Gastrocnemius medialis (tissue), 4 donors: ENCODE measurements at regions not wholly inside any gene's neighbourhood (a gene's known extent, or its start where the extent isn't known, plus 50 kb on each side); places are given as distances from the start of the nearest gene placed in this dataset.

Source experiments
- ATAC-seq, 2 donors: fragments of 150-250 bp; one replicate each; pipeline ENCODE4 v1.9.1; 2016
- DNase-seq, 2 donors: peaks; one replicate each; pipeline ENCODE4 v3.0.0-alpha.2; 2019
- H3K27ac ChIP-seq, 4 donors: fragments of 200-600 bp; sonication (generic); 1 replicate in 1 of 4; 2 replicates in 3 of 4; pipeline ENCODE4 v1.5.1; 2016 to 2018; ENCODE audit warnings: mild to moderate bottlenecking in 2 of 4, moderate library complexity in 1 of 4
- H3K27me3 ChIP-seq, 3 donors: fragments of 200-600 bp; sonication (generic) in 2 of 3; 1 replicate in 1 of 3; 2 replicates in 2 of 3; pipeline versions ENCODE4 v1.5.1 to v1.6.0; 2016 to 2019; ENCODE audit warnings: mild to moderate bottlenecking in 1 of 3, moderate library complexity in 1 of 3
- H3K36me3 ChIP-seq, 2 donors: fragments of 200-600 bp; sonication (generic) in 1 of 2; one replicate each; pipeline ENCODE4 v1.5.1; 2017 to 2018
- H3K4me1 ChIP-seq, 2 donors: fragments of 200-600 bp; sonication (generic) in 1 of 2; one replicate each; pipeline ENCODE4 v1.5.1; 2016 to 2017; ENCODE audit warnings: mild to moderate bottlenecking in 2 of 2
- H3K4me3 ChIP-seq, 4 donors: fragments of 200-600 bp; sonication (generic) in 3 of 4; 1 replicate in 1 of 4; 2 replicates in 3 of 4; pipeline ENCODE4 v1.5.1; 2016 to 2019; ENCODE audit warnings: mild to moderate bottlenecking in 2 of 4
- H3K9me3 ChIP-seq, 3 donors: fragments of 200-600 bp; sonication (generic) in 2 of 3; 1 replicate in 1 of 3; 2 replicates in 2 of 3; pipeline ENCODE4 v1.5.1; 2016 to 2019
- POLR2A ChIP-seq, 2 donors: fragments of 450-650 bp; IDR thresholded peaks; one replicate each; pipeline ENCODE4 v1.6.1; 2017; ENCODE audit warnings: antibody characterized with exemption in 2 of 2, mild to moderate bottlenecking in 2 of 2, moderate library complexity in 2 of 2
- in situ Hi-C, 4 donors: fragments of 200-750 bp; cut with MboI; loops; one replicate each; pipeline versions ENCODE4 v1.15.0 to v1.8.0; 2017; ENCODE audit warnings: low sequenced_read_pairs in 4 of 4
- intact Hi-C: fragments of 100-400 bp; cut with DNase I; formaldehyde crosslinking; loops from one replicate; pipeline ENCODE4 v1.15.1; 2023; ENCODE audit warnings: low total_unique reads
- TF ChIP-seq, protein P1 (sequence below), 5 experiments: fragments of 450-650 bp in 3 of 5; fragments of 200-600 bp in 2 of 5; sonication (generic) in 2 of 5; IDR thresholded peaks in 4 of 5; conservative IDR thresholded peaks in 1 of 5; 1 replicate in 4 of 5; 2 replicates in 1 of 5; pipeline ENCODE4 v1.5.1; 2016 to 2019; ENCODE audit warnings: antibody characterized with exemption in 5 of 5, mild to moderate bottlenecking in 3 of 5, moderate library complexity in 3 of 5

DNA sequence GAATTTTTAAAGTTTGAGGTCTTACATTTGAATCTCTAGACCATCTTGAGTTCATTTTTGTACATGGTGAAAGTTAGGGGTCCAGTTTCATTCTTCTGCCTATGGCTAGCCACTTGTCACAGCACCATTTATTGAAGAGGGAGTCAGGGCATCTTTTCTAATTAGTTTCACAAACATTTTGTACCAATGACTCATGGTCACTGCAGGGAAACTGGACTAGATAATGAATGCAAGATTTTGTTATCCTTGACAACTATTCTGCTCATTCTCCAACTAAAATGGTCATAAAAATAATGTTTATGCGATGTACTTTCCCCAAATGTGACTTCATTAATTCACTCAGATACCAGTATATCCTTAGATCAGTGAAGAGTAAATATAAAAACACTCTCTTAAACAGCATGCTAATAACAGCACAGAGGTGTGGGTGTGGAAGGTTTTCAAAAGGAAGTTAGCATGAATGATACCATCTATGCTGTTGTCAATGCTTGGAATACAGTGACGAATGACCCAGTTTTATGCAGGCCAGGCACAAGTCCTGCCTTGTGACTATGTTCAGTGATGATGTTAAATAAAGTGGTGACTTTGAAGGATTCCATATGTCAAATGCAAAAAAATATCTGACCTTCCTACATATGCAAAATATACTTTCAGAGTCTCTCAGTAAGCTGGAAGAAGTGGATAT, 314.9 kb upstream of the TMCO5A start:
- no peaks in the 10 kb centered on the region for H3K27me3 ChIP-seq
- in situ Hi-C loops = no loop called here
- H3K27ac ChIP-seq = no peak overlapping the region
- peaks cover 0 to 4% (median 0%) of the 10 kb centered on the region in 3 donors for H3K9me3 ChIP-seq
- DNase-seq (no peak), ATAC-seq (no peak)
- TF ChIP-seq, protein P1, sequence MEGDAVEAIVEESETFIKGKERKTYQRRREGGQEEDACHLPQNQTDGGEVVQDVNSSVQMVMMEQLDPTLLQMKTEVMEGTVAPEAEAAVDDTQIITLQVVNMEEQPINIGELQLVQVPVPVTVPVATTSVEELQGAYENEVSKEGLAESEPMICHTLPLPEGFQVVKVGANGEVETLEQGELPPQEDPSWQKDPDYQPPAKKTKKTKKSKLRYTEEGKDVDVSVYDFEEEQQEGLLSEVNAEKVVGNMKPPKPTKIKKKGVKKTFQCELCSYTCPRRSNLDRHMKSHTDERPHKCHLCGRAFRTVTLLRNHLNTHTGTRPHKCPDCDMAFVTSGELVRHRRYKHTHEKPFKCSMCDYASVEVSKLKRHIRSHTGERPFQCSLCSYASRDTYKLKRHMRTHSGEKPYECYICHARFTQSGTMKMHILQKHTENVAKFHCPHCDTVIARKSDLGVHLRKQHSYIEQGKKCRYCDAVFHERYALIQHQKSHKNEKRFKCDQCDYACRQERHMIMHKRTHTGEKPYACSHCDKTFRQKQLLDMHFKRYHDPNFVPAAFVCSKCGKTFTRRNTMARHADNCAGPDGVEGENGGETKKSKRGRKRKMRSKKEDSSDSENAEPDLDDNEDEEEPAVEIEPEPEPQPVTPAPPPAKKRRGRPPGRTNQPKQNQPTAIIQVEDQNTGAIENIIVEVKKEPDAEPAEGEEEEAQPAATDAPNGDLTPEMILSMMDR (IDR thresholded peaks at IDR 0.05 in 4 of 5, conservative IDR thresholded peaks at IDR 0.05 in 1 of 5) = no peak
- no peak for TF ChIP-seq POLR2A (IDR thresholded peaks at IDR 0.05)
- no peaks in the 10 kb centered on the region for H3K4me1 ChIP-seq
- H3K4me3 ChIP-seq = no peak overlapping the region
- intact Hi-C loops = no loop called here
- H3K36me3 ChIP-seq = no peaks in the 10 kb centered on the region

DNA sequence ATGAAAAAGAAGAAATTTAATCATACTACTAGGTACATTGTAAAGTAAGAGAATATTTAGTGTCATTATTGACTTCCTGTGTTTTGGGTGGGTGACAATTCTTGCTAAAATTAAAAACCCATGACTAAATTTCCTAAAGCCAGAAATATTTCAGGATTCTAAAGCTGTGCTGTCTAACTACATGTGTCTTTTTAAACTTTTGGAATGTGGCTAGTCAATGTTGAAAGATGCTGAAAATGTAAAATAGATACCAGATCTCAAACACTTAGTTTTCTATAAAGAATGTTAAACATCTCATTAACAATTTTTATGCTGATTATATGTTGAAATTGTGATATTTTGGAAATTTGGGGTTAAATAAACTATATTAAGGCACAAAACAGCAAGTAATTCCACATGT, 308.9 kb upstream of the TMCO5A start:
- H3K4me3 ChIP-seq = no peak overlapping the region
- ATAC-seq = no peak
- in situ Hi-C loops = no loop called here

DNA sequence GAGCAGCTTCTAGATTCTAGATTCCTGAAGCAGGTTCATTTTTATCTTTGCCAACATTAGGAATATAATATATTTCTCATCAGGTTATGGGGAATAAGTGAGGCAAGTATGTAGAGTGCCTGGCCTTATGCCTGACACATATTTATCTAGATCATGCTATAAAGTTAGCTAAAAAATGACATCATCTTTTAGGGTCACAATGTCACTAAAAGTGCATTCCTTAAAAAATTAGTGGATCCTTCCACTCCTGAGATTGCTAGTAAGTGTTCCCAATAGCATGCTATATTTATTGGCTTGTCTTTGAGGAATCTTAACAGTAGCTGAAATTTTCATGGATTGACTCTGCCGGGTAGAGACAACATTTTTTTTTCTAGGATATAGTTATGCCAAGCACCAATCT, 305.9 kb upstream of the TMCO5A start:
- intact Hi-C loops = no loop called here
- Histone ChIP-seq H3K4me1 (no peaks in the 10 kb centered on the region), H3K27me3 (no peaks in the 10 kb centered on the region), H3K27ac (no peak overlapping the region), H3K36me3 (no peaks in the 10 kb centered on the region), H3K4me3 (no peak overlapping the region), H3K9me3 (no peaks in the 10 kb centered on the region)
- no peak for DNase-seq
- no peak for ATAC-seq
- in situ Hi-C loops = no loop called here
- TF ChIP-seq, protein P1 (IDR thresholded peaks at IDR 0.05 in 4 of 5, conservative IDR thresholded peaks at IDR 0.05 in 1 of 5) = no peak
- no peak for TF ChIP-seq POLR2A (IDR thresholded peaks at IDR 0.05)

More for the DNA sequence above, 308.9 kb upstream of the TMCO5A start:
- intact Hi-C loops = no loop called here
- Histone ChIP-seq H3K9me3 (no peaks in the 10 kb centered on the region), H3K27ac (no peak overlapping the region), H3K36me3 (no peaks in the 10 kb centered on the region), H3K27me3 (no peaks in the 10 kb centered on the region), H3K4me1 (no peaks in the 10 kb centered on the region)
- TF ChIP-seq, protein P1 (IDR thresholded peaks at IDR 0.05 in 4 of 5, conservative IDR thresholded peaks at IDR 0.05 in 1 of 5) = no peak
- TF ChIP-seq POLR2A (IDR thresholded peaks at IDR 0.05) = no peak
- no peak for DNase-seq

DNA sequence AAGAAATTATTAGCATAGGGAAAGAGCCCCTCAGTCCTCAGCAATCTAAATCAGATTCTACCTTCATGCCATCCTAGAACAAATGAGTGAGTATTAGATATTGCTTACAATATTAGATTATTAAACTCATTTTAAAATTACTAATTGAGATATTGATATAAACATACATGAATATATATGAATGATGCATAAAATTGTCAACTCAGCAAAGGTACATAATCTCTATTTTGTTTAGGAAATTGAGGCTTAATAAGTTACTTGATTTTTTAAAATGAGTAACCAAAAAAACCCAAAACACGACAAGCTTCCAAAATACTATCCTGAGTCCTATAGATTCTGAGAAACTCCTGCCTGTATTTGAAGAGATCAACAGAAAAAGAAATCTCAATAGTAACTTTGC, 297.7 kb upstream of the TMCO5A start:
- intact Hi-C loops = no loop called here
- H3K4me3 ChIP-seq = no peak overlapping the region
- no peaks in the 10 kb centered on the region for H3K4me1 ChIP-seq
- no peak for TF ChIP-seq POLR2A (IDR thresholded peaks at IDR 0.05)
- TF ChIP-seq, protein P1 (IDR thresholded peaks at IDR 0.05 in 4 of 5, conservative IDR thresholded peaks at IDR 0.05 in 1 of 5) = no peak
- no peak for ATAC-seq
- no peaks in the 10 kb centered on the region for H3K36me3 ChIP-seq
- in situ Hi-C loops = no loop called here
- no peaks in the 10 kb centered on the region for H3K27me3 ChIP-seq
- H3K9me3 ChIP-seq = no peaks in the 10 kb centered on the region
- no peak for DNase-seq
- H3K27ac ChIP-seq = no peak overlapping the region

DNA sequence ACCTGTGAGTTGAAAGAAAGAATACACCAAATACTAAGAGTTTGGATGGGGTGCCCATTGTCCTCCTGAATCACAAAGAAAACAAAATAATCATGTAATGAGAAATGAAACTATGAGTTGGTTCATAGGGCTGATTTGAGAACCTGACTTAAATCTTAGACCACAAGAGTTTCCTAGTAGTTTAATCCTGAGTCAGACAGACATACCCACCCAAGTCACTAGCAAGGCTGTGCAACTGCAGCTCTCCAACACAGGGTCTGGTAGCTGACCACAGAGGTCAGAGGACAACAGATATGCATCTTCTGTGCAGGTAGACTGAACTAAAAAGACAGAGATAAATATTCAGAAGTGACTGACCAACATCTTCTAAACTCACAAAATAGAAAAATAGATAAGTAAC, 296.3 kb upstream of the TMCO5A start:
- intact Hi-C loops (no loop called here), in situ Hi-C loops (no loop called here)
- ATAC-seq (no peak), DNase-seq (no peak)
- Histone ChIP-seq H3K4me3 (no peak overlapping the region), H3K9me3 (no peaks in the 10 kb centered on the region), H3K27me3 (no peaks in the 10 kb centered on the region), H3K27ac (no peak overlapping the region), H3K4me1 (no peaks in the 10 kb centered on the region), H3K36me3 (no peaks in the 10 kb centered on the region)
- TF ChIP-seq, protein P1 (IDR thresholded peaks at IDR 0.05 in 4 of 5, conservative IDR thresholded peaks at IDR 0.05 in 1 of 5) = no peak
- no peak for TF ChIP-seq POLR2A (IDR thresholded peaks at IDR 0.05)
